ENCODE measurements at regions not wholly inside any gene's neighbourhood (a gene's known extent, or its start where the extent isn't known, plus 50 kb on each side); places are given as distances from the start of the nearest gene placed in this dataset.
"Not testable (repeated sequence)": the region's sequence is repeated elsewhere in the genome, so short reads cannot be mapped to it uniquely, and the experiment has no call there.

GRCh38 chr1:120558303-120559060 is 143.6 kb downstream of the NBPF8 start:
- CTCF ChIA-PET; H3K36me3 Mint-ChIP-seq (ENCODE audit: low read depth); H3K4me1 Mint-ChIP-seq (ENCODE audit: low read depth); H3K27me3 Mint-ChIP-seq (ENCODE audit: low read depth); intact Hi-C loops (cut with micrococcal nuclease); H3K9me3 Mint-ChIP-seq: not testable (repeated sequence)
- H3K4me3 Mint-ChIP-seq: peak overlapping the region; percentile 71
- peak overlapping the region; percentile 63 for H3K27ac Mint-ChIP-seq
- DNase-seq: peak; percentile 83

- CTCF ChIA-PET; H3K36me3 Mint-ChIP-seq (ENCODE audit: low read depth); H3K9me3 Mint-ChIP-seq; H3K4me3 Mint-ChIP-seq; intact Hi-C loops (cut with micrococcal nuclease); H3K4me1 Mint-ChIP-seq (ENCODE audit: low read depth); H3K27ac Mint-ChIP-seq; H3K27me3 Mint-ChIP-seq (ENCODE audit: low read depth): not testable (repeated sequence)
- peak; percentile 27 for DNase-seq
These were observed 146.9 kb downstream of the NBPF8 start for GRCh38 chr1:120561767-120562166.

GRCh38 chr1:120565396-120565795 is 150.6 kb downstream of the NBPF8 start:
- intact Hi-C loops (cut with micrococcal nuclease); H3K4me1 Mint-ChIP-seq (ENCODE audit: low read depth); CTCF ChIA-PET; H3K9me3 Mint-ChIP-seq; H3K27ac Mint-ChIP-seq; H3K27me3 Mint-ChIP-seq (ENCODE audit: low read depth); H3K4me3 Mint-ChIP-seq; H3K36me3 Mint-ChIP-seq (ENCODE audit: low read depth); DNase-seq: not testable (repeated sequence)

- H3K27me3 Mint-ChIP-seq (ENCODE audit: low read depth); DNase-seq; H3K9me3 Mint-ChIP-seq; H3K4me3 Mint-ChIP-seq; intact Hi-C loops (cut with micrococcal nuclease); H3K36me3 Mint-ChIP-seq (ENCODE audit: low read depth); CTCF ChIA-PET; H3K4me1 Mint-ChIP-seq (ENCODE audit: low read depth); H3K27ac Mint-ChIP-seq: not testable (repeated sequence)
These were observed 152.8 kb downstream of the NBPF8 start for GRCh38 chr1:120567620-120568019.

- CTCF ChIA-PET; H3K9me3 Mint-ChIP-seq; intact Hi-C loops (cut with micrococcal nuclease); H3K36me3 Mint-ChIP-seq (ENCODE audit: low read depth); H3K27ac Mint-ChIP-seq; H3K4me1 Mint-ChIP-seq (ENCODE audit: low read depth); DNase-seq; H3K27me3 Mint-ChIP-seq (ENCODE audit: low read depth); H3K4me3 Mint-ChIP-seq: not testable (repeated sequence)
These were observed 148.5 kb upstream of the NBPF26 start for GRCh38 chr1:120575201-120575600.

- intact Hi-C loops (cut with micrococcal nuclease); H3K36me3 Mint-ChIP-seq (ENCODE audit: low read depth); CTCF ChIA-PET; DNase-seq; H3K4me1 Mint-ChIP-seq (ENCODE audit: low read depth); H3K27me3 Mint-ChIP-seq (ENCODE audit: low read depth); H3K4me3 Mint-ChIP-seq; H3K9me3 Mint-ChIP-seq; H3K27ac Mint-ChIP-seq: not testable (repeated sequence)
These were observed 141.6 kb upstream of the NBPF26 start for GRCh38 chr1:120582135-120582534.

GRCh38 chr1:120586053-120586452 is 137.7 kb upstream of the NBPF26 start:
- H3K9me3 Mint-ChIP-seq; H3K27me3 Mint-ChIP-seq (ENCODE audit: low read depth); H3K4me1 Mint-ChIP-seq (ENCODE audit: low read depth); CTCF ChIA-PET; H3K27ac Mint-ChIP-seq; DNase-seq; H3K36me3 Mint-ChIP-seq (ENCODE audit: low read depth); H3K4me3 Mint-ChIP-seq; intact Hi-C loops (cut with micrococcal nuclease): not testable (repeated sequence)

GRCh38 chr1:120588811-120589210 is 134.9 kb upstream of the NBPF26 start:
- intact Hi-C loops (cut with micrococcal nuclease); H3K27ac Mint-ChIP-seq; DNase-seq; H3K9me3 Mint-ChIP-seq; H3K4me1 Mint-ChIP-seq (ENCODE audit: low read depth); H3K36me3 Mint-ChIP-seq (ENCODE audit: low read depth); H3K4me3 Mint-ChIP-seq; H3K27me3 Mint-ChIP-seq (ENCODE audit: low read depth); CTCF ChIA-PET: not testable (repeated sequence)

- H3K27me3 Mint-ChIP-seq (ENCODE audit: low read depth); H3K4me3 Mint-ChIP-seq; H3K4me1 Mint-ChIP-seq (ENCODE audit: low read depth); CTCF ChIA-PET; intact Hi-C loops (cut with micrococcal nuclease); H3K9me3 Mint-ChIP-seq; DNase-seq; H3K27ac Mint-ChIP-seq; H3K36me3 Mint-ChIP-seq (ENCODE audit: low read depth): not testable (repeated sequence)
These were observed 132.0 kb upstream of the NBPF26 start for GRCh38 chr1:120591774-120592173.

GRCh38 chr1:120592943-120593342 is 130.8 kb upstream of the NBPF26 start:
- intact Hi-C loops (cut with micrococcal nuclease); H3K36me3 Mint-ChIP-seq (ENCODE audit: low read depth); H3K9me3 Mint-ChIP-seq; H3K4me1 Mint-ChIP-seq (ENCODE audit: low read depth); DNase-seq; CTCF ChIA-PET; H3K27me3 Mint-ChIP-seq (ENCODE audit: low read depth); H3K27ac Mint-ChIP-seq; H3K4me3 Mint-ChIP-seq: not testable (repeated sequence)

GRCh38 chr1:120593648-120594047 is 130.1 kb upstream of the NBPF26 start:
- CTCF ChIA-PET; H3K4me1 Mint-ChIP-seq (ENCODE audit: low read depth); DNase-seq; H3K27ac Mint-ChIP-seq; H3K9me3 Mint-ChIP-seq; H3K27me3 Mint-ChIP-seq (ENCODE audit: low read depth); intact Hi-C loops (cut with micrococcal nuclease); H3K4me3 Mint-ChIP-seq; H3K36me3 Mint-ChIP-seq (ENCODE audit: low read depth): not testable (repeated sequence)

GRCh38 chr1:120598331-120598951 is 125.3 kb upstream of the NBPF26 start:
- H3K36me3 Mint-ChIP-seq (ENCODE audit: low read depth); intact Hi-C loops (cut with micrococcal nuclease); DNase-seq; H3K27ac Mint-ChIP-seq; H3K9me3 Mint-ChIP-seq; H3K4me3 Mint-ChIP-seq; H3K4me1 Mint-ChIP-seq (ENCODE audit: low read depth); H3K27me3 Mint-ChIP-seq (ENCODE audit: low read depth); CTCF ChIA-PET: not testable (repeated sequence)

- H3K27ac Mint-ChIP-seq; H3K4me3 Mint-ChIP-seq; H3K27me3 Mint-ChIP-seq (ENCODE audit: low read depth); CTCF ChIA-PET; intact Hi-C loops (cut with micrococcal nuclease); H3K36me3 Mint-ChIP-seq (ENCODE audit: low read depth); H3K9me3 Mint-ChIP-seq; DNase-seq; H3K4me1 Mint-ChIP-seq (ENCODE audit: low read depth): not testable (repeated sequence)
These were observed 124.2 kb upstream of the NBPF26 start for GRCh38 chr1:120599511-120599910.
